MCF 10A (cell line): ENCODE measurements at regions not wholly inside any gene's neighbourhood (a gene's known extent, or its start where the extent isn't known, plus 50 kb on each side); places are given as distances from the start of the nearest gene placed in this dataset.
A peak's percentile ranks its signal among the peaks of the same experiment; 100 is the strongest.

Source experiments
- BruUV-seq: library from RNA; stranded (reverse); fragments of 400-500 nt; replicated peaks from 2 replicates; lab custom pipeline; 2021; lab: Mats Ljungman, UMichigan
- CTCF ChIA-PET: fragments of 300-600 bp; sonication (Branson Sonifier 250); formaldehyde crosslinking; extraction: SDS; loops from one replicate; lab custom pipeline; 2021; ENCODE audit warnings: antibody characterized with exemption, inconsistent platforms; lab: Yijun Ruan, JAX
- POLR2A ChIA-PET: fragments of 300-600, 350-650 bp; sonication (Branson Sonifier 250); formaldehyde crosslinking; extraction: SDS; loops from one replicate; lab custom pipeline; 2020; ENCODE audit warnings: antibody characterized with exemption, inconsistent platforms; lab: Yijun Ruan, JAX
- DNase-seq: peaks from one replicate; pipeline ENCODE4 v3.0.0-alpha.2; 2018; ENCODE audit not compliant: unreplicated experiment
- H3K27ac Mint-ChIP-seq: one replicate; pipeline ENCODE4 v1.8.0; 2022; ENCODE audit warnings: mild to moderate bottlenecking, low read depth, mixed read lengths; ENCODE audit not compliant: unreplicated experiment
- H3K27me3 Mint-ChIP-seq: one replicate; pipeline ENCODE4 v1.8.0; 2022; ENCODE audit warnings: mixed read lengths; ENCODE audit not compliant: insufficient read depth, unreplicated experiment
- H3K36me3 Mint-ChIP-seq: one replicate; pipeline ENCODE4 v1.8.0; 2022; ENCODE audit warnings: mild to moderate bottlenecking, moderate library complexity, mixed read lengths; ENCODE audit not compliant: insufficient read depth, unreplicated experiment
- H3K4me1 Mint-ChIP-seq: one replicate; pipeline ENCODE4 v1.8.0; 2022; ENCODE audit warnings: mixed read lengths; ENCODE audit not compliant: insufficient read depth, unreplicated experiment
- H3K4me3 Mint-ChIP-seq: one replicate; pipeline ENCODE4 v1.8.0; 2022; ENCODE audit warnings: mild to moderate bottlenecking, moderate library complexity, mixed read lengths; ENCODE audit not compliant: unreplicated experiment
- H3K9me3 Mint-ChIP-seq: one replicate; pipeline ENCODE4 v1.8.0; 2022; ENCODE audit warnings: mixed read lengths; ENCODE audit not compliant: unreplicated experiment
- CTCF ChIP-seq: fragments of 200-600 bp; IDR thresholded peaks from one replicate; pipeline ENCODE4 v1.8.0; 2022; ENCODE audit warnings: antibody characterized with exemption, mild to moderate bottlenecking; ENCODE audit not compliant: unreplicated experiment
- intact Hi-C: fragments of 100-400 bp; cut with micrococcal nuclease; formaldehyde crosslinking; loops from 2 replicates; pipeline ENCODE4 v1.14.1; 2022

DNA sequence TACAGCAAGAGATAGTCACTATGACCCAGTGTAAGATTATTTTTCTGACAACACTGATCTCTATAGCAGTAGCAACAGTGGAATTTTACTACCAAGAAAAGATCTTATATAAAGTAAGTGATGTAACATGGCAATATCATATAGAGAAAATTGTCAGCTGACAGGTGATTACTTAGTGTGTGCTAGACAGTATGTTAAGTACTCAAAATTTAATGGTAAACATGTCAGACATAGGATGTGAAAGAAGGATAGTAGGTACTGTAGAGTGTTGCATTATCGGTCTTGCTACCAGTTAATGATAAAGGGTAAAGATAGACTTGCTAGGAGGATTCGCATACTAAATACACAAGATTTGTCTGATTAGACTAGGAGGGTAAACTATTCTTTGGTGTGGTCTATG, 247.4 kb downstream of the CYLC2 start:
- Mint-ChIP-seq H3K36me3 (no peaks in the 10 kb centered on the region), H3K9me3 (no peaks in the 10 kb centered on the region), H3K4me1 (no peaks in the 10 kb centered on the region), H3K27me3 (no peaks in the 10 kb centered on the region), H3K4me3 (no peak overlapping the region), H3K27ac (no peak overlapping the region)
- ChIA-PET CTCF (no interaction called here), POLR2A (no interaction called here)
- no peak for TF ChIP-seq CTCF
- no peak for DNase-seq
- intact Hi-C loops: no loop called here
- no TSS peak for BruUV-seq

DNA sequence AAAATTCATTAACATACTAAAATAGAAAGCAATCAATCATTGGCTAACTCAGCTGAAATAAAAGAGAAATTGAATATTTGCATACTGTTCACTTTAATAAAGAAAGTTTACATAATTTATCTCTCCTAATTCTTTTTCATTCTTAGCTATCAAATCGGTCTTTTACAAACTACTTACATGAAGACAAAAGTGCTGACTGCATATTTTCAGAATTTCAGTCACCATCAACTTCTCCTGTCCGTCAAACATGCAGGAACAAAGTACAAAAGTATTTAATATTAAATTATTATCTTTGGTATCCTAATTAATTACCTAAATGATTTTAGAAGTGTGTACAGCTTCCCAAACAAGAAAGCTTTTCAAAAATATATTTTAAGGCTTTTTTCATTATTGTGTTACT, 248.4 kb downstream of the CYLC2 start:
- intact Hi-C loops: no loop called here
- no TSS peak for BruUV-seq
- Mint-ChIP-seq H3K9me3 (no peaks in the 10 kb centered on the region), H3K36me3 (no peaks in the 10 kb centered on the region), H3K27me3 (no peaks in the 10 kb centered on the region), H3K4me1 (no peaks in the 10 kb centered on the region), H3K4me3 (no peak overlapping the region), H3K27ac (no peak overlapping the region)
- ChIA-PET CTCF (no interaction called here), POLR2A (no interaction called here)
- DNase-seq: no peak
- no peak for TF ChIP-seq CTCF

DNA sequence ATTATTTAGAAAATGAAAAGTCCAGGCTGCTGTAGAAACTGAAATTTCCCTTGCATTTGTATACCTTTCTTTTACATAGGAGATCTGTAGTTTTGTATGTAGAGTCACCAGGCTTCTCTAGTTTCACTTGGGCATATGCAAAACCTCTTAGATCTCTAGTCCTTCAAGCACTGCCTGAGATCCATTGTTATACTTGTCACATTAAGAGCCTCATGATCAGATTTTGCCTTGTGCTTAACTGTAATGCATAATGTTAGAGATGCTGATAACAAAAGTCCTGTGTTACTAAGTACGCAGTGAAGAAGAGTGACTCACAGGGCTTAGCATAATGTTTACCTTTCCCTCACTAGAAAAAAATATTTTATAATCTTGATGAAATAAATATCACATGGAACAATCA, 250.2 kb downstream of the CYLC2 start:
- no peak overlapping the region for H3K27ac Mint-ChIP-seq
- ChIA-PET POLR2A (no interaction called here), CTCF (no interaction called here)
- intact Hi-C loops: no loop called here
- DNase-seq: peak; percentile 9
- H3K4me3 Mint-ChIP-seq: no peak overlapping the region
- no peaks in the 10 kb centered on the region for H3K27me3 Mint-ChIP-seq
- H3K36me3 Mint-ChIP-seq: no peaks in the 10 kb centered on the region
- no peaks in the 10 kb centered on the region for H3K4me1 Mint-ChIP-seq
- TF ChIP-seq CTCF: no peak
- H3K9me3 Mint-ChIP-seq: no peaks in the 10 kb centered on the region
- no TSS peak for BruUV-seq

GRCh38 chr9:103261951-103262350, 266.8 kb downstream of the CYLC2 start:
- Mint-ChIP-seq H3K36me3 (no peaks in the 10 kb centered on the region), H3K27me3 (no peaks in the 10 kb centered on the region), H3K4me3 (no peak overlapping the region), H3K27ac (no peak overlapping the region), H3K9me3 (peaks cover 12% of the 10 kb centered on the region), H3K4me1 (no peaks in the 10 kb centered on the region)
- DNase-seq: no peak
- TF ChIP-seq CTCF: no peak
- ChIA-PET CTCF (no interaction called here), POLR2A (no interaction called here)
- intact Hi-C loops: no loop called here
- BruUV-seq: no TSS peak
